HepG2 (cell line): ENCODE measurements at regions not wholly inside any gene's neighbourhood (a gene's known extent, or its start where the extent isn't known, plus 50 kb on each side); places are given as distances from the start of the nearest gene placed in this dataset.

Source experiments
- ATAC-seq: fragments of 200-7000 bp; cut with Tn5 transposase; 3 replicates; pipeline ENCODE4 v1.9.1; 2020; ENCODE audit warnings: mild to moderate bottlenecking, moderate library complexity
- BruUV-seq: library from RNA; stranded (reverse); fragments of 400-500 nt; replicated peaks from 2 replicates; lab custom pipeline; 2021; lab: Mats Ljungman, UMichigan
- CTCF ChIA-PET: fragments of 300-600 bp; formaldehyde crosslinking; extraction: SDS; loops from one replicate; lab custom pipeline; 2021; ENCODE audit warnings: low total read pairs, inconsistent platforms, low intra/inter-chr PET ratio; lab: Yijun Ruan, JAX
- POLR2A ChIA-PET: fragments of 350-600 bp; sonication (Branson Sonifier 250); formaldehyde crosslinking; loops from one replicate; lab custom pipeline; 2020; ENCODE audit warnings: antibody characterized with exemption, inconsistent platforms; lab: Yijun Ruan, JAX
- DNase-seq: peaks from one replicate; pipeline ENCODE4 v3.0.0-alpha.2; 2015; ENCODE audit warnings: low spot score
- FAIRE-seq: peaks from 3 replicates; lab custom pipeline; 2011; peaks lifted over from hg19 to GRCh38; lab: Jason Lieb, UNC
- H2AFZ ChIP-seq: one replicate; pipeline ENCODE4 v1.6.1; 2011; ENCODE audit warnings: low read length, inconsistent platforms
- H3K27ac ChIP-seq: fragments of 300-600 bp; 3 replicates; pipeline ENCODE4 v1.8.0; 2011; ENCODE audit warnings: mixed run types, mild to moderate bottlenecking, mixed read lengths, low read length, inconsistent platforms; ENCODE audit not compliant: insufficient read depth; ENCODE audit errors: extremely low read length
- H3K27me3 ChIP-seq, 2 experiments: fragments of 200-600 bp in 1 of 2; 2 replicates in 1 of 2; 3 replicates in 1 of 2; pipeline versions ENCODE4 v1.6.0 to v1.8.0; 2011; ENCODE audit warnings: low read length in 2 of 2, mild to moderate bottlenecking in 2 of 2, moderate library complexity in 2 of 2, inconsistent platforms in 1 of 2; ENCODE audit not compliant: insufficient read depth in 2 of 2, control insufficient read depth in 1 of 2
- H3K36me3 ChIP-seq, 2 experiments: fragments of 200-600 bp in 1 of 2; replicated peaks in 1 of 2; 2 replicates in 1 of 2; 3 replicates in 1 of 2; pipeline versions ENCODE4 v1.5.1 to v1.8.0; 2011; ENCODE audit warnings: low read length in 2 of 2, inconsistent platforms in 1 of 2; ENCODE audit not compliant: insufficient read depth in 2 of 2, control insufficient read depth in 1 of 2
- H3K4me1 ChIP-seq: 2 replicates; pipeline ENCODE4 v1.5.1; 2012; ENCODE audit warnings: low read length, inconsistent platforms; ENCODE audit not compliant: insufficient read depth
- H3K4me2 ChIP-seq: 2 replicates; pipeline ENCODE4 v1.6.0; 2011; ENCODE audit warnings: low read depth, low read length, inconsistent platforms
- H3K4me3 ChIP-seq, 3 experiments: fragments of 200-600 bp in 1 of 3; sonication (generic), shearing (Covaris generic) in 1 of 3; replicated peaks in 1 of 3; 2 replicates each; pipeline ENCODE4 v1.5.1; 2011 to 2016; ENCODE audit warnings: low read length in 3 of 3, inconsistent platforms in 2 of 3, low read depth in 2 of 3, mild to moderate bottlenecking in 2 of 3, control low read depth in 1 of 3, mixed read lengths in 1 of 3; ENCODE audit not compliant: insufficient read depth in 1 of 3
- H3K79me2 ChIP-seq: one replicate; pipeline ENCODE4 v1.6.1; 2011; ENCODE audit warnings: low read length, inconsistent platforms; ENCODE audit not compliant: insufficient read depth
- H3K9ac ChIP-seq: 2 replicates; pipeline ENCODE4 v1.6.0; 2011; ENCODE audit warnings: mild to moderate bottlenecking, low read depth, low read length, inconsistent platforms; ENCODE audit not compliant: insufficient read depth
- H3K9me3 ChIP-seq: 2 replicates; pipeline ENCODE4 v1.5.1; 2012; ENCODE audit warnings: mild to moderate bottlenecking, low read length
- H4K20me1 ChIP-seq: 2 replicates; pipeline ENCODE4 v1.6.0; 2011; ENCODE audit warnings: inconsistent platforms, mild to moderate bottlenecking, low read length, moderate library complexity; ENCODE audit not compliant: insufficient read depth
- CBX1 ChIP-seq: IDR thresholded peaks from one replicate; pipeline ENCODE4 v1.6.1; 2016; ENCODE audit warnings: antibody characterized with exemption, low read depth
- ELF1 ChIP-seq: sonication (generic); formaldehyde crosslinking; IDR thresholded peaks from 2 replicates; pipeline ENCODE4 v1.4.0; 2020; ENCODE audit warnings: missing genetic modification reagents
- HNRNPL ChIP-seq: fragments of 200-400 bp; formaldehyde crosslinking; IDR thresholded peaks from 2 replicates; pipeline ENCODE4 v1.6.1; 2017; ENCODE audit warnings: mild to moderate bottlenecking, low read depth, low read length
- POLR2AphosphoS2 ChIP-seq: IDR thresholded peaks from 2 replicates; pipeline ENCODE4 v1.6.1; 2011; ENCODE audit warnings: low read depth, low read length, improper control_type of control experiment
- RFX5 ChIP-seq: IDR thresholded peaks from 2 replicates; pipeline ENCODE4 v1.6.1; 2011; ENCODE audit warnings: low read depth, low read length, improper control_type of control experiment
- SRF ChIP-seq: IDR thresholded peaks from 2 replicates; pipeline ENCODE4 v1.6.1; 2011; ENCODE audit warnings: mild to moderate bottlenecking, low read depth, low read length, moderate library complexity
- STAG1 ChIP-seq: sonication (generic); formaldehyde crosslinking; IDR thresholded peaks from 2 replicates; pipeline ENCODE4 v1.4.0; 2020; ENCODE audit warnings: missing genetic modification reagents
- XRCC5 ChIP-seq: fragments of 200-400 bp; formaldehyde crosslinking; optimal IDR thresholded peaks from 2 replicates; pipeline ENCODE3; 2017; ENCODE audit warnings: mild to moderate bottlenecking, low read length
- ZNF160 ChIP-seq: sonication (generic); formaldehyde crosslinking; IDR thresholded peaks from 2 replicates; pipeline ENCODE4 v1.8.0; 2022; ENCODE audit warnings: mild to moderate bottlenecking, inconsistent platforms, missing genetic modification reagents
- WGBS: methylation state at CpG from one replicate; pipeline ENCODE4 v1.1.6; 2017; ENCODE audit warnings: low lambda C conversion rate; 5-methylcytosine and 5-hydroxymethylcytosine counted together
- in situ Hi-C: cut with HindIII; loops from 2 replicates; pipeline ENCODE4 v1.10.0; 2017; ENCODE audit warnings: low pct_unique_long_range_greater_than_20kb; ENCODE audit not compliant: extremely low pct_ligation_motif_present
- intact Hi-C: fragments of 100-400 bp; cut with micrococcal nuclease; formaldehyde crosslinking; loops from one replicate; pipeline ENCODE4 v1.10.0; 2022; ENCODE audit not compliant: unreplicated experiment
- TF ChIP-seq, protein P1 (sequence below), 2 experiments: IDR thresholded peaks; 2 replicates each; pipeline ENCODE4 v1.6.1; 2011 to 2012; ENCODE audit warnings: low read length in 2 of 2, borderline replicate concordance in 1 of 2, low read depth in 1 of 2, mild to moderate bottlenecking in 1 of 2, moderate library complexity in 1 of 2
- TF ChIP-seq, protein P2 (sequence below): sonication (generic); formaldehyde crosslinking; IDR thresholded peaks from 2 replicates; pipeline ENCODE4 v1.9.0; 2022; ENCODE audit warnings: low read depth, missing genetic modification reagents

DNA sequence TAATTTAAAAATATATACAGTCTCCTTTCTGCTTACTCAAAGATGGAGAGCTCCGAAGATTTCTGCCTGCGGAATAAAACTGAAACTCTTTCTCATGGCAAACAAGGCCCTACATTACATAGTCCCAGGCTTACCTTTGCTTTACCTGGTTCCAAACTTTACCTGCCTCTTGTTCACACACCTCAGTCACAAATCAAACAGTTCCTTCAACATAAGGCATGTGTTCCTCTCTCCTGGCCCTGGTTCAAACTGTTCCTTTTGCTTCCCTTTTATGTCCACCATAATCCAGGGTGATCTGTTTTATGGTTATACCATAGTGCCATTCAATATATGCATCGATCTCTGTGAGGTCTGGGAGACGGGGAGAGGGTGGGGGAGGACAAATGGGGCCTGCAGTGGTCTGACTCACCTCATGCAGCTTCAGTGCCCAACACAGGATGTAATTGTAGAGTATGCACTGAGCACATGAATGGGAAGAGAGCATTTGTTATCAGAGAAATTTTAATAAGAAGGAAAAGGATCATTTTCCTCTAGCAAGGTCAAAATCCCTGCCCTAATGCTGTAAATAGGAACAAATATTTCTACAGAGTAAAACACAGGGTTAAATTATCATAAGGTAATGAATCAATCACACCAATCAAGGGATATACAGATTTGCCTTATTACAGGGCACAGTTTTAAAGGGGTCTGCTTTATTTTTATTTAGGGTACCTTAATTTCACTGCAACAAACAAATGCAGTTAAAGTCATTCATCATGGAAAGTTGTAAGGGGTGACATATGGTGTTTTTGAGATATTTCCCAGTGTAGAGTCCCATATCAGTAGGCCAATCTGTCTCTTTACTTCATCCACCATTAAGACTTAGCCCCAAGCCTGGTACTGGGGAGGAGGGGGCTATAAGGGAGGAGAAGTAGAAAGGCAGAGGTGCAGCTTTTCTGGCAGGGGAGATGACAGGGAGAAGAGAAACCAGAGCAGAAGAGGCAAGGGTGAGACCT is 88.8 kb upstream of the PDE1C start:
- BruUV-seq = no TSS peak
- no peak for ATAC-seq
- Histone ChIP-seq H3K4me2 (no peak overlapping the region), H3K27me3 (peaks cover 0 to 3% of the 10 kb centered on the region in 2 experiments; a peak in 1 of 5 replicates), H3K9ac (no peak overlapping the region), H3K9me3 (no peaks in the 10 kb centered on the region), H3K79me2 (no peaks in the 10 kb centered on the region), H4K20me1 (no peaks in the 10 kb centered on the region), H2AFZ (no peak overlapping the region), H3K4me1 (no peaks in the 10 kb centered on the region), H3K36me3 (no peaks in the 10 kb centered on the region), H3K4me3 (no peak overlapping the region), H3K27ac (no peak overlapping the region)
- in situ Hi-C loops = no loop called here
- ChIA-PET POLR2A (no interaction called here), CTCF (no interaction called here)
- FAIRE-seq = no peak
- no peak for DNase-seq
- intact Hi-C loops = no loop called here
- WGBS = 24% methylated on average over 4 of the region's 4 CpGs
- TF ChIP-seq XRCC5 = no peak

DNA sequence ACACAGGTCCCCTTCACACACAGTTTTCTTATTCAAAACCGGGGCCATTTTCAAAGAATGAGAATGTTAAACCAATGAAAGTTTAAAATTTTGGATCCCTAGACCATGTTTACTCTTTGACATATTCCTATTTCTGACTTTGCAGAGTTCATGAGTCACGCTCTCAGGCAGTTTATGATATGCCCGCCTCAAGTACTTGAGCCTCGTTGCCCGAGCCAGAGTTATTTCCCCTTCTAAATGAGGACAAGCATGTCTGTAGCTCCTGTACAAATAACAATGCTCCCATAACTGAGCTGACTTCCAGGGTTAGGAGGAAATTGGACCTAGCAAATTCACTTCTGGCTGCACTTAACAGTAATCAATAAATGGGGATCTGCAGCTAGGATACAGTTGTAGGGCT is 87.9 kb upstream of the PDE1C start:
- intact Hi-C loops (no loop called here), in situ Hi-C loops (no loop called here)
- H3K9me3 ChIP-seq = no peaks in the 10 kb centered on the region
- TF ChIP-seq STAG1 (CRISPR knock-in tag) (no peak), SRF (no peak), ZNF160 (CRISPR knock-in tag) (no peak), RFX5 (no peak), ELF1 (CRISPR knock-in tag) (no peak), POLR2AphosphoS2 (no peak), HNRNPL (no peak), CBX1 (no peak)
- TF ChIP-seq, protein P1, sequence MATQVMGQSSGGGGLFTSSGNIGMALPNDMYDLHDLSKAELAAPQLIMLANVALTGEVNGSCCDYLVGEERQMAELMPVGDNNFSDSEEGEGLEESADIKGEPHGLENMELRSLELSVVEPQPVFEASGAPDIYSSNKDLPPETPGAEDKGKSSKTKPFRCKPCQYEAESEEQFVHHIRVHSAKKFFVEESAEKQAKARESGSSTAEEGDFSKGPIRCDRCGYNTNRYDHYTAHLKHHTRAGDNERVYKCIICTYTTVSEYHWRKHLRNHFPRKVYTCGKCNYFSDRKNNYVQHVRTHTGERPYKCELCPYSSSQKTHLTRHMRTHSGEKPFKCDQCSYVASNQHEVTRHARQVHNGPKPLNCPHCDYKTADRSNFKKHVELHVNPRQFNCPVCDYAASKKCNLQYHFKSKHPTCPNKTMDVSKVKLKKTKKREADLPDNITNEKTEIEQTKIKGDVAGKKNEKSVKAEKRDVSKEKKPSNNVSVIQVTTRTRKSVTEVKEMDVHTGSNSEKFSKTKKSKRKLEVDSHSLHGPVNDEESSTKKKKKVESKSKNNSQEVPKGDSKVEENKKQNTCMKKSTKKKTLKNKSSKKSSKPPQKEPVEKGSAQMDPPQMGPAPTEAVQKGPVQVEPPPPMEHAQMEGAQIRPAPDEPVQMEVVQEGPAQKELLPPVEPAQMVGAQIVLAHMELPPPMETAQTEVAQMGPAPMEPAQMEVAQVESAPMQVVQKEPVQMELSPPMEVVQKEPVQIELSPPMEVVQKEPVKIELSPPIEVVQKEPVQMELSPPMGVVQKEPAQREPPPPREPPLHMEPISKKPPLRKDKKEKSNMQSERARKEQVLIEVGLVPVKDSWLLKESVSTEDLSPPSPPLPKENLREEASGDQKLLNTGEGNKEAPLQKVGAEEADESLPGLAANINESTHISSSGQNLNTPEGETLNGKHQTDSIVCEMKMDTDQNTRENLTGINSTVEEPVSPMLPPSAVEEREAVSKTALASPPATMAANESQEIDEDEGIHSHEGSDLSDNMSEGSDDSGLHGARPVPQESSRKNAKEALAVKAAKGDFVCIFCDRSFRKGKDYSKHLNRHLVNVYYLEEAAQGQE (IDR thresholded peaks at IDR 0.05; ENCODE audit: borderline replicate concordance in 1 of 2, low read depth in 1 of 2, low read length in 2 of 2) = no peak
- TF ChIP-seq, protein P2, sequence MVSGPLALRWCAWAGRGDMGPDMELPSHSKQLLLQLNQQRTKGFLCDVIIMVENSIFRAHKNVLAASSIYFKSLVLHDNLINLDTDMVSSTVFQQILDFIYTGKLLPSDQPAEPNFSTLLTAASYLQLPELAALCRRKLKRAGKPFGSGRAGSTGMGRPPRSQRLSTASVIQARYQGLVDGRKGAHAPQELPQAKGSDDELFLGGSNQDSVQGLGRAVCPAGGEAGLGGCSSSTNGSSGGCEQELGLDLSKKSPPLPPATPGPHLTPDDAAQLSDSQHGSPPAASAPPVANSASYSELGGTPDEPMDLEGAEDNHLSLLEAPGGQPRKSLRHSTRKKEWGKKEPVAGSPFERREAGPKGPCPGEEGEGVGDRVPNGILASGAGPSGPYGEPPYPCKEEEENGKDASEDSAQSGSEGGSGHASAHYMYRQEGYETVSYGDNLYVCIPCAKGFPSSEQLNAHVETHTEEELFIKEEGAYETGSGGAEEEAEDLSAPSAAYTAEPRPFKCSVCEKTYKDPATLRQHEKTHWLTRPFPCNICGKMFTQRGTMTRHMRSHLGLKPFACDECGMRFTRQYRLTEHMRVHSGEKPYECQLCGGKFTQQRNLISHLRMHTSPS = no peak
- H3K27me3 ChIP-seq = peaks cover 0 to 3% of the 10 kb centered on the region in 2 experiments; a peak in 1 of 5 replicates
- ChIA-PET POLR2A (no interaction called here), CTCF (no interaction called here)
- no peaks in the 10 kb centered on the region for H3K4me1 ChIP-seq
- H3K9ac ChIP-seq = no peak overlapping the region
- H4K20me1 ChIP-seq = no peaks in the 10 kb centered on the region
- no peak overlapping the region for H3K27ac ChIP-seq
- H3K4me2 ChIP-seq = no peak overlapping the region
- DNase-seq (no peak), FAIRE-seq (no peak), ATAC-seq (no peak)
- H3K79me2 ChIP-seq = no peaks in the 10 kb centered on the region
- no TSS peak for BruUV-seq
- no peaks in the 10 kb centered on the region for H3K36me3 ChIP-seq
- no peak overlapping the region for H2AFZ ChIP-seq
- H3K4me3 ChIP-seq = no peak overlapping the region
- WGBS = 4% methylated on average over 5 of the region's 5 CpGs
